HEK293T (cell line): ENCODE measurements at regions not wholly inside any gene's neighbourhood (a gene's known extent, or its start where the extent isn't known, plus 50 kb on each side); places are given as distances from the start of the nearest gene placed in this dataset.

Experiments
- CTCF ChIA-PET: fragments of 350-600 bp; formaldehyde crosslinking; extraction: SDS; loops from one replicate; lab custom pipeline; 2021; ENCODE audit warnings: antibody characterized with exemption, inconsistent platforms; lab: Yijun Ruan, JAX
- POLR2A ChIA-PET: fragments of 350-600 bp; formaldehyde crosslinking; extraction: SDS; loops from one replicate; lab custom pipeline; 2020; ENCODE audit warnings: antibody characterized with exemption, inconsistent platforms; lab: Yijun Ruan, JAX
- DNase-seq: peaks from one replicate; pipeline ENCODE4 v3.0.0; 2012; ENCODE audit warnings: mixed read lengths; ENCODE audit errors: extremely low spot score
- ARNT ChIP-seq: fragments of 450-650 bp; IDR thresholded peaks from 2 replicates; pipeline ENCODE4 v1.6.1; 2017; ENCODE audit warnings: mild to moderate bottlenecking
- BHLHE40 ChIP-seq: fragments of 450-650 bp; IDR thresholded peaks from 2 replicates; pipeline ENCODE4 v1.6.1; 2016; ENCODE audit warnings: mild to moderate bottlenecking, moderate library complexity, borderline replicate concordance
- CTBP1 ChIP-seq: fragments of 450-650 bp; IDR thresholded peaks from 2 replicates; pipeline ENCODE4 v1.6.1; 2016; ENCODE audit warnings: borderline replicate concordance
- ELF4 ChIP-seq: fragments of 450-650 bp; IDR thresholded peaks from 2 replicates; pipeline ENCODE4 v1.6.1; 2017; ENCODE audit warnings: antibody characterized with exemption
- FOXA1 ChIP-seq: fragments of 450-650 bp; IDR thresholded peaks from 2 replicates; pipeline ENCODE4 v1.6.1; 2016; ENCODE audit warnings: mild to moderate bottlenecking
- FOXK2 ChIP-seq: fragments of 450-650 bp; IDR thresholded peaks from 2 replicates; pipeline ENCODE4 v1.6.1; 2016; ENCODE audit warnings: mild to moderate bottlenecking
- FOXM1 ChIP-seq: fragments of 450-650 bp; IDR thresholded peaks from 2 replicates; pipeline ENCODE4 v1.6.1; 2017; ENCODE audit warnings: mild to moderate bottlenecking, borderline replicate concordance
- HDGF ChIP-seq: fragments of 450-650 bp; IDR thresholded peaks from 2 replicates; pipeline ENCODE4 v1.6.1; 2017; ENCODE audit warnings: antibody characterized with exemption, borderline replicate concordance
- L3MBTL2 ChIP-seq: fragments of 450-650 bp; conservative IDR thresholded peaks from 2 replicates; pipeline ENCODE4 v1.6.1; 2016; ENCODE audit warnings: mild to moderate bottlenecking
- LEF1 ChIP-seq: fragments of 450-650 bp; IDR thresholded peaks from 2 replicates; pipeline ENCODE4 v1.6.1; 2017; ENCODE audit warnings: mild to moderate bottlenecking, borderline replicate concordance
- NFRKB ChIP-seq: fragments of 450-650 bp; IDR thresholded peaks from 2 replicates; pipeline ENCODE4 v1.6.1; 2016; ENCODE audit warnings: mild to moderate bottlenecking, moderate library complexity
- PKNOX1 ChIP-seq: fragments of 450-650 bp; IDR thresholded peaks from 2 replicates; pipeline ENCODE4 v1.6.1; 2016
- SP1 ChIP-seq: fragments of 450-650 bp; IDR thresholded peaks from 2 replicates; pipeline ENCODE4 v1.6.1; 2017
- SUZ12 ChIP-seq: fragments of 450-650 bp; IDR thresholded peaks from 2 replicates; pipeline ENCODE4 v1.6.1; 2016; ENCODE audit warnings: mild to moderate bottlenecking
- TARDBP ChIP-seq: fragments of 450-650 bp; IDR thresholded peaks from 2 replicates; pipeline ENCODE4 v1.6.1; 2016
- ZNF384 ChIP-seq: fragments of 450-650 bp; IDR thresholded peaks from 2 replicates; pipeline ENCODE4 v1.6.1; 2016

- CTCF ChIA-PET: no interaction called here
- POLR2A ChIA-PET: no interaction called here
- peak; percentile 10 for DNase-seq
- TF ChIP-seq FOXA1: no peak
- no peak for TF ChIP-seq ELF4
- TF ChIP-seq FOXM1: no peak
- no peak for TF ChIP-seq TARDBP
- no peak for TF ChIP-seq PKNOX1
- TF ChIP-seq ARNT: no peak
- TF ChIP-seq SUZ12: no peak
Observed at GRCh38 chr15:37289109-37289765, 188.9 kb upstream of the MEIS2 start.

GRCh38 chr15:37291920-37292319 lies 191.6 kb upstream of the MEIS2 start:
- no peak for TF ChIP-seq FOXK2
- no peak for TF ChIP-seq ARNT
- TF ChIP-seq SP1: no peak
- TF ChIP-seq NFRKB: no peak
- TF ChIP-seq LEF1: no peak
- TF ChIP-seq TARDBP: no peak
- no peak for TF ChIP-seq ELF4
- no peak for TF ChIP-seq FOXM1
- TF ChIP-seq BHLHE40: no peak
- no peak for TF ChIP-seq SUZ12
- no peak for TF ChIP-seq PKNOX1
- no peak for TF ChIP-seq L3MBTL2
- TF ChIP-seq HDGF: no peak
- no peak for TF ChIP-seq CTBP1
- no peak for TF ChIP-seq FOXA1
- no peak for DNase-seq
- ChIA-PET POLR2A (no interaction called here), CTCF (no interaction called here)

GRCh38 chr15:37298271-37298670 lies 197.9 kb upstream of the MEIS2 start:
- TF ChIP-seq ARNT: no peak
- TF ChIP-seq L3MBTL2: no peak
- ChIA-PET POLR2A (no interaction called here), CTCF (no interaction called here)
- DNase-seq: no peak

- CTCF ChIA-PET: no interaction called here
- POLR2A ChIA-PET: no interaction called here
- no peak for TF ChIP-seq PKNOX1
- TF ChIP-seq L3MBTL2: no peak
- TF ChIP-seq ARNT: no peak
- no peak for TF ChIP-seq CTBP1
- no peak for TF ChIP-seq BHLHE40
- TF ChIP-seq ELF4: no peak
- TF ChIP-seq TARDBP: no peak
- TF ChIP-seq HDGF: no peak
- TF ChIP-seq LEF1: no peak
- TF ChIP-seq SP1: no peak
- TF ChIP-seq FOXK2: no peak
- TF ChIP-seq FOXA1: no peak
- TF ChIP-seq NFRKB: no peak
- no peak for TF ChIP-seq SUZ12
- no peak for TF ChIP-seq FOXM1
- TF ChIP-seq ZNF384: no peak
- DNase-seq: no peak
Observed at GRCh38 chr15:37339437-37339836, 239.1 kb upstream of the MEIS2 start.

DNA sequence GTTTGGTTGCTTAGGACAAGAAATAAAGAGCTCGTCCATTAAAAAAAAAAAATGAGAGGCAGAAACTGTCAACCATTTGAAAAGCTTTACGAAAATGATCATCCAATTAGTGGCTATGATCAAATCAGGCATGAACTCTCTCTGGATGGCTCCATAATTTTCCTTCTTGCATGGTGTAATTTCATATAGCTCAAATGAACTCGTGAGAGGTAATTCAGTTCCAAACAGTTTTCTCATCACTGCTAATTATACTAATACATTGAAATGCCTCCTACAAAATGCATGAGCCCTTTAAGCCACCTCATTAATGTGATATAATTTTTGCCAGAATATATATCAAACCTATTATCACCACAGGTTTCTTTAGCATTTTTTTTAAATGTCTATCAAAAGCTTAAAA lies 239.5 kb upstream of the MEIS2 start:
- DNase-seq: no peak
- CTCF ChIA-PET: no interaction called here
- POLR2A ChIA-PET: no interaction called here
- no peak for TF ChIP-seq SP1
- TF ChIP-seq PKNOX1: no peak
- no peak for TF ChIP-seq ARNT

- TF ChIP-seq ARNT (no peak), BHLHE40 (no peak), ELF4 (no peak), CTBP1 (no peak), NFRKB (no peak), ZNF384 (no peak), TARDBP (no peak), FOXK2 (no peak), FOXM1 (no peak), FOXA1 (no peak), PKNOX1 (no peak), HDGF (no peak), LEF1 (no peak), SUZ12 (no peak), SP1 (no peak)
- ChIA-PET POLR2A (no interaction called here), CTCF (no interaction called here)
- no peak for DNase-seq
Observed at GRCh38 chr15:37340438-37340837, 240.1 kb upstream of the MEIS2 start.
